ENCODE measurements at regions not wholly inside any gene's neighbourhood (a gene's known extent, or its start where the extent isn't known, plus 50 kb on each side); places are given as distances from the start of the nearest gene placed in this dataset.
A peak's percentile ranks its signal among the peaks of the same experiment; 100 is the strongest.

- DNase-seq (ENCODE audit: extremely low spot score): peak; percentile 7
- no peak for TF ChIP-seq PKNOX1 (IDR thresholded peaks at IDR 0.05)
- no peak for TF ChIP-seq FOXA1 (IDR thresholded peaks at IDR 0.05)
- no peak for TF ChIP-seq LEF1 (IDR thresholded peaks at IDR 0.05; ENCODE audit: borderline replicate concordance)
- TF ChIP-seq ZNF384 (IDR thresholded peaks at IDR 0.05): no peak
- TF ChIP-seq BHLHE40 (IDR thresholded peaks at IDR 0.05; ENCODE audit: borderline replicate concordance): no peak
- TF ChIP-seq TARDBP (IDR thresholded peaks at IDR 0.05): no peak
- no peak for TF ChIP-seq ELF4 (IDR thresholded peaks at IDR 0.05)
- TF ChIP-seq SUZ12 (IDR thresholded peaks at IDR 0.05): no peak
- no peak for TF ChIP-seq FOXM1 (IDR thresholded peaks at IDR 0.05; ENCODE audit: borderline replicate concordance)
- TF ChIP-seq SP1 (IDR thresholded peaks at IDR 0.05): no peak
- TF ChIP-seq NFRKB (IDR thresholded peaks at IDR 0.05): no peak
- no peak for TF ChIP-seq HDGF (IDR thresholded peaks at IDR 0.05; ENCODE audit: borderline replicate concordance)
- no peak for TF ChIP-seq FOXK2 (IDR thresholded peaks at IDR 0.05)
- no peak for TF ChIP-seq L3MBTL2 (conservative IDR thresholded peaks at IDR 0.05)
- TF ChIP-seq ARNT (IDR thresholded peaks at IDR 0.05): no peak
- TF ChIP-seq CTBP1 (IDR thresholded peaks at IDR 0.05; ENCODE audit: borderline replicate concordance): no peak
- CTCF ChIA-PET: interaction anchor here (0.7 to 0.8 kb wide), 2 partner anchors 10 to 16 kb away, joined by 3 to 4 read pairs; no protein-coding TSS in a partner anchor
- POLR2A ChIA-PET: no interaction called here
Measured at GRCh38 chr11:36792996-36793914, 195.2 kb upstream of the RAG2 start.

GRCh38 chr11:36791957-36792356 lies 193.9 kb upstream of the RAG2 start:
- TF ChIP-seq LEF1 (IDR thresholded peaks at IDR 0.05; ENCODE audit: borderline replicate concordance) (no peak), ZNF384 (IDR thresholded peaks at IDR 0.05) (no peak), NFRKB (IDR thresholded peaks at IDR 0.05) (no peak), CTBP1 (IDR thresholded peaks at IDR 0.05; ENCODE audit: borderline replicate concordance) (no peak), TARDBP (IDR thresholded peaks at IDR 0.05) (no peak), L3MBTL2 (conservative IDR thresholded peaks at IDR 0.05) (no peak), FOXM1 (IDR thresholded peaks at IDR 0.05; ENCODE audit: borderline replicate concordance) (no peak), SUZ12 (IDR thresholded peaks at IDR 0.05) (no peak), ELF4 (IDR thresholded peaks at IDR 0.05) (no peak), ARNT (IDR thresholded peaks at IDR 0.05) (no peak), SP1 (IDR thresholded peaks at IDR 0.05) (no peak), PKNOX1 (IDR thresholded peaks at IDR 0.05) (no peak), HDGF (IDR thresholded peaks at IDR 0.05; ENCODE audit: borderline replicate concordance) (no peak), FOXK2 (IDR thresholded peaks at IDR 0.05) (no peak), BHLHE40 (IDR thresholded peaks at IDR 0.05; ENCODE audit: borderline replicate concordance) (no peak), FOXA1 (IDR thresholded peaks at IDR 0.05) (no peak)
- no peak for DNase-seq (ENCODE audit: extremely low spot score)
- POLR2A ChIA-PET: no interaction called here
- CTCF ChIA-PET: no interaction called here

GRCh38 chr11:36790526-36790925 lies 192.5 kb upstream of the RAG2 start:
- no peak for DNase-seq (ENCODE audit: extremely low spot score)
- POLR2A ChIA-PET: no interaction called here
- TF ChIP-seq NFRKB (IDR thresholded peaks at IDR 0.05): no peak
- TF ChIP-seq ELF4 (IDR thresholded peaks at IDR 0.05): no peak
- no peak for TF ChIP-seq FOXK2 (IDR thresholded peaks at IDR 0.05)
- CTCF ChIA-PET: interaction anchor here (0.9 kb wide), 1 partner anchor 43 kb away, joined by 3 read pairs; no protein-coding TSS in a partner anchor

- TF ChIP-seq BHLHE40 (IDR thresholded peaks at IDR 0.05; ENCODE audit: borderline replicate concordance): no peak
- no peak for TF ChIP-seq TARDBP (IDR thresholded peaks at IDR 0.05)
- TF ChIP-seq PKNOX1 (IDR thresholded peaks at IDR 0.05): no peak
- no peak for TF ChIP-seq L3MBTL2 (conservative IDR thresholded peaks at IDR 0.05)
- no peak for TF ChIP-seq ARNT (IDR thresholded peaks at IDR 0.05)
- TF ChIP-seq SUZ12 (IDR thresholded peaks at IDR 0.05): no peak
- TF ChIP-seq HDGF (IDR thresholded peaks at IDR 0.05; ENCODE audit: borderline replicate concordance): no peak
- TF ChIP-seq FOXK2 (IDR thresholded peaks at IDR 0.05): no peak
- TF ChIP-seq ZNF384 (IDR thresholded peaks at IDR 0.05): no peak
- TF ChIP-seq FOXM1 (IDR thresholded peaks at IDR 0.05; ENCODE audit: borderline replicate concordance): no peak
- no peak for TF ChIP-seq NFRKB (IDR thresholded peaks at IDR 0.05)
- TF ChIP-seq ELF4 (IDR thresholded peaks at IDR 0.05): no peak
- no peak for DNase-seq (ENCODE audit: extremely low spot score)
- ChIA-PET POLR2A (no interaction called here), CTCF (no interaction called here)
Measured at GRCh38 chr11:36783808-36784207, 185.8 kb upstream of the RAG2 start.

GRCh38 chr11:36779791-36780190 lies 181.8 kb upstream of the RAG2 start:
- ChIA-PET CTCF (no interaction called here), POLR2A (no interaction called here)
- TF ChIP-seq FOXM1 (IDR thresholded peaks at IDR 0.05; ENCODE audit: borderline replicate concordance) (no peak), FOXK2 (IDR thresholded peaks at IDR 0.05) (no peak), BHLHE40 (IDR thresholded peaks at IDR 0.05; ENCODE audit: borderline replicate concordance) (no peak), PKNOX1 (IDR thresholded peaks at IDR 0.05) (no peak), TARDBP (IDR thresholded peaks at IDR 0.05) (no peak), L3MBTL2 (conservative IDR thresholded peaks at IDR 0.05) (no peak), HDGF (IDR thresholded peaks at IDR 0.05; ENCODE audit: borderline replicate concordance) (no peak), CTBP1 (IDR thresholded peaks at IDR 0.05; ENCODE audit: borderline replicate concordance) (no peak), NFRKB (IDR thresholded peaks at IDR 0.05) (no peak), ARNT (IDR thresholded peaks at IDR 0.05) (no peak), LEF1 (IDR thresholded peaks at IDR 0.05; ENCODE audit: borderline replicate concordance) (no peak), ZNF384 (IDR thresholded peaks at IDR 0.05) (no peak), ELF4 (IDR thresholded peaks at IDR 0.05) (no peak), SUZ12 (IDR thresholded peaks at IDR 0.05) (no peak), SP1 (IDR thresholded peaks at IDR 0.05) (no peak)
- no peak for DNase-seq (ENCODE audit: extremely low spot score)
